IPS-NIHi7 (cell line): ENCODE measurements at regions not wholly inside any gene's neighbourhood (a gene's known extent, or its start where the extent isn't known, plus 50 kb on each side); places are given as distances from the start of the nearest gene placed in this dataset.
"Not testable (repeated sequence)": the region's sequence is repeated elsewhere in the genome, so short reads cannot be mapped to it uniquely, and the experiment has no call there.

Source experiments
- DNase-seq: peaks from one replicate; pipeline ENCODE4 v3.0.0; 2012; ENCODE audit warnings: mixed read lengths; ENCODE audit errors: extremely low spot score

DNA sequence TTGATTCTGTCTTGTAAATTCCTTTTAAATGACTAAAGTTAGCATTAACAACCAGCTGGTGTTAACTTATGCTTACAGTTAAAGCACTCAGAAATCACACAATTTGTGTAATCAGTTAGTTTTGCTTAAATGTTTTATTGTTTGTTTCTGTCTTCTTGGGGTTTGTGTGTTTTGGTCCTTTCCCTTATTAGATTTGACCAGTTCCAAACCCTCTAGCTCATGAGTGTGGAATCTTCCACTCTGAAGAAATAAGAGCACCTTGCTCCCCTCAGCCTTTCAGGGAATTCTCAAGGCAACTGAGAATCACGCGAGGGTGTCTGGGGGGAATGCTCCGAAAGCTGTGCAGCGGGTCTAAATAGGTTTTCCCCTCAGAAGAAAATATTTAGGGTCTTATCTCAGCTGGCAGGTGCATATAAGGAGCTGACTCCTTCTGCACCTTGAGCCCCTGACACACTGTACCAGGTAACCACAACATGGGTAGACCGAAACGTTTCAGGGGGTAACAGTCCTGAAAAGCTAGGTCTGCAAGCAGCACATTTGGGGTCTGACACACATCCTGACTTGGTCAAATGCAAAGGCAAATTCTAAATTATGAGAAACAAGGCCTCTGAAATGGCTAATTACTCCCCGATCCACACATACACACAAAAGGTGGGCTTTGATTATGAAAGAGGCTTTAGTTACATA, 188.1 kb upstream of the ETV3 start:
- DNase-seq, result no peak

DNA sequence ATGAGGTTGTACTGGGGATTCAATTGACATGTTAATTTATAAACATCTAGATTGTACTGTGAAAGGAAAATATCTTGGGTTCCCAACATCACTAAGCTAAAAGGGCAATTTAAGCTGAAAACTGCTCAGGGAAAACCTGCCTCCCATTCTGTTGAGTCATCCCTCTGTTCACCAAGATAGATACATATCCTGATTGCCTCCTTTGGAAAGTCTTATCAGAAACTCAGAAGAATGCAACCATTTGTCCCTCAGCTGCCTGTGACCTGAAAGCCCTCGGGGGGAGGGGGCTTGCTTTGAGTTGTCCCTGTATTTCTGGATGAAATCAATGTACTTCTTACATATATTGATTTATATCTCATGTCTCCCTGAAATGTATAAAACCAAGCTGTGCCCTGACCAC, 187.0 kb upstream of the ETV3 start:
- DNase-seq, result no peak

DNA sequence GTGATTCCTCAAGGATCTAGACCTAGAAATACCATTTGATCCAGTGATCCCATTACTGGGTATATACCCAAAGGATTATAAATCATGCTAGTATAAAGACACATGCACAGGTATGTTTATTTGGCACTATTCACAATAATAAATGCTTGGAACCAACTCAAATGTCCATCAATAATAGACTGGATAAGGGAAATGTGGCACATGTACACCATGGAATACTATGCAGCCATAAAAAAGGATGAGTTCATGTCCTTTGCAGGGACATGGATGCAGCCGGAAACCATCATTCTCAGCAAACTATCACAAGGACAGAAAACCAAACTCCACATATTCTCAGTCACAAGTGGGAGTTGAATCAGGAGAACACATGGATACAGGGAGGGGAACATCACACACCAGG, 183.8 kb upstream of the ETV3 start:
- DNase-seq, result not testable (repeated sequence)

DNA sequence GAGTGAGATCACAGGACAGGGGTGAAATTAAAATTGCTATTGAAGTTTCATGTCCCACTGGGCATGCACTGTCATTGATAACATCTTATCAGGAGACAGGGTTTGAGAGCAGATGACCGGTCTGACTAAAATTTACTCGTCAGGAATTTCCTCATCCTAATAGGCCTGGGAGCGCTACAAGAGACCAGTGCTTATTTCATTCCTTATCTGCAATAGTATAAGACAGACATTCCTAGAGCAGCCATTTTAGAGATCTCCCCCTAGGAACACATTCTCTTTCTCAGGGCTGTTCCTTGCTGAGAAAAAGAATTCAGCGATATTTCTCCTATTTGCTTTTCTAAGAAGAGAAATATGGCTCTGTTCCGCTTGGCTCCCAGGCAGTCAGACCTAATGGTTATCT, 181.4 kb upstream of the ETV3 start:
- no peak for DNase-seq

DNA sequence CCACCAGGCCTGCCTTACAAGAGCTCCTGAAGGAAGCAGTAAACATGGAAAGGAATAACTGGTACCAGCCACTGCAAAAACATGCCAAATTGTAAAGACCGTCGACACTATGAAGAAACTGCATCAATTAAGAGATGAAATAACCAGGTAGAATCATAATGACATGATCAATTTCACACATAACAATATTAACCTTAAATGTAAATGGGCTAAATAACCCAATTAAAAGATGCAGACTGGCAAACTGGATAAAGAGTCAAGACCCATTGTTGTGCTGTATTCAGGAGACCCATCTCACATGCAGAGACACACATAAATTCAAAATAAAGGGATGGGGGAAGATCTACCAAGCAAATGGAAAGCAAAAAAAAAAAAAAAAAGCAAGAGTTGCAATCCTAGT, 179.0 kb upstream of the ETV3 start:
- DNase-seq, result not testable (repeated sequence)

DNA sequence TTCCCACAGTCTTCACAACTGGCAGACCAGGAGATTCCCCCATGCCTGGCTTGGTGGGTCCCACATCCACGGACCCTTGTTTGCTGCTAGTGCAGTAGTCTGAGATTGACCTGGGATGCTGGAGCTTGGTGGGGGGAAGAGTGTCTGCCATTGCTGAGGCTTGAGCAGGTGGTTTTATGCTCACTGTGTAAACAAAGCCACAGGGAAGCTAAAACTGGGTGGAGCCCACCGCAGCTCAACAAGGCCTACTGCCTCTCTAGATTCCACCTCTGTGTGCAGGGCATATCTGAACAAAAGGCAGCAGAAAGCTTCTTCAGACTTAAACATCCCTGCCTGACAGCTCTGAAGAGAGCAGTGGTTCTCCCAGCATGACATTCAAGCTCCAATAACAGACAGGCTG, 177.3 kb upstream of the ETV3 start:
- DNase-seq, result no peak

DNA sequence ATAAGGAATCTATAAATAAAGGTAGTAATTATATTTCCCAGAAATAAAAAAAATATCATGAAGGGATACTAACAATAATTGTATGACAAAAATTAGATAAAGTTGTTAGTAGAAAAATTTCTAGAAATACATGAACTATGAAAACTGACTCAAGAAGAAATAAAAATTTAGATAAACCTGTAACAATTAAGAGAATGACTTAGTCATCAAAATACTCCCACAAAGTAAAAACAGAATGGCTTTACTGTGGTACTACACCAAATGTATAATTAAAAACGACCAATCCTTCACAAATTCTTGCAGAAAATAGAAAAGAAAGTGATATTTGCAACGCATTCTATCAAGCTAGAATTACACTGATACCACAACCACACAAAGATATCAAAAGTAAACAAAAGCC, 176.2 kb upstream of the ETV3 start:
- DNase-seq, result no peak

DNA sequence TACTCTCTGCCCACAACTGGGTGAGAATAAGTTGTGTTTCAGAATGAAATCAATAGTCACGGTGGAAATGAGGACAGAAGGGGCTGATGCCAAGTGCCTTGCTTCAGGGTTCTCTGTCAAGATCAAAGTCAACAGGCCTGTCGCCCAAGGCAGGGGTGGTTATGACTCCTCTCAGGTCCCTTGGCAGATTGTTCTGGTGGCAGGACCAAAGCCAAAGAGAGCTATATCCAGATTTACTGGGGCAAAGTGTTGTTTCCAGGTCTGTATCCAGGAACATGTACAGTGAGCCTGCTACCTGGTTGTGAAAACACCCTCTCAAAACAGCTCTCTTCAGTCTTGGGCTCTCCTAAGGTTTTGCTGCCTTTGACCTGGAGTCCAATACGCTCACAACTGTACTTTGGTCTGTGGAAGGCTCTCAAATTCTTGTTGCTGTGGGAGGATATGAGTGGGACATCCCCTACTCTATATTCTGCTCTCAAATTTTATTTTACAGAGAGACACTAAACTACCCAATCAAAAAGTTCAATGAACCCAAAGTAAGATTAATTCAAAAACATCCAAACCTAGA, 175.1 kb upstream of the ETV3 start:
- DNase-seq, result no peak

DNA sequence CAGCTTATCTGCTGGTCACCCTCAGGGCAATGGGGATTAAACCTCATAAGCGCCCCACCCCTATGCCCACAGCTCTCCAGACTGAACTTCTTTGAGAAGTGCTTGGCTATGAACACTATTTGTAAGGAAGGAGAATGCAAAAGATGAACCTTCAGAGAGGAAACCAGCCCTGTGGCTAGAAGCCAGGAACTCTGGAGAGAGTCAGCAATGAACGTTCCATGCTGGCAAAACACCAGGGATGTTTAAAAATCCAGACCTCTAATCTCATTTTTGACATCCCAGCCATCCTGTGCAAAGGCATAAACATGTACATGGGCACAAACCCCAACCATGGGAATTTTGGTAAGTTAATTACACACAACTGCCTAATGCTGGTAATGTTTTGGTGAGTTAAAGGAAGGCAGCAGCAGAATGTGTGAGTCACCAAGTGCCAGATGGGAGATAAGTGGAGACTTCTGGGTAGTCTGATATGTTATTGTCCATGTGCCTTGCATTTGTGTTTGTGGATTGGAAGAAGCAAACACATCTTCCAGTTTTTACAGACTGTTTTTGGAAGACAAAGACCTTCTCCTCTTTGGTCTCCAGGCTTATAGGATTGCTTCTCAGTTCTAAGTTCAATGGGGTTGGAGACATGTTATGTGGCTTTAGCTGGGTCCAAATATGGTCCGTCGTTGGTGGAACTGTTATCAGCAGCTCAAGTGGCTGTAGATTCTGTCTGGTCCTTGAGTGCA, 174.1 kb upstream of the ETV3 start:
- no peak for DNase-seq

DNA sequence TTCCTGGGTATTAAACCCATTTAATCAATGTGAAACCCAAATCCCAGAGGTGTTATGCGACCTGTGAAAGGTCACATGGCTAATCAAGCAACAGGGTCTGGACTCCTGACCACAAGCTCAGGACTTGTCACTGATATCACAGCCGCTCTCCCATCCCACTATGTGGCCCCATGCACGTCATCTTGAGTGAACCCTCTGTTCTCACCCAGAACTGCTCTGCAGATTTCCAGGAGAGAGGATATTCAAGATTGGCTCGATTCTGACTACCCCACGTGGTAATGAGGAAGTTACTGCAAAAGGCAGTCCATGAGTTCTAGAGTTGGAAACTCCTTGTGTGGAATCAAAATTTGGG, 173.5 kb upstream of the ETV3 start:
- DNase-seq, result no peak

DNA sequence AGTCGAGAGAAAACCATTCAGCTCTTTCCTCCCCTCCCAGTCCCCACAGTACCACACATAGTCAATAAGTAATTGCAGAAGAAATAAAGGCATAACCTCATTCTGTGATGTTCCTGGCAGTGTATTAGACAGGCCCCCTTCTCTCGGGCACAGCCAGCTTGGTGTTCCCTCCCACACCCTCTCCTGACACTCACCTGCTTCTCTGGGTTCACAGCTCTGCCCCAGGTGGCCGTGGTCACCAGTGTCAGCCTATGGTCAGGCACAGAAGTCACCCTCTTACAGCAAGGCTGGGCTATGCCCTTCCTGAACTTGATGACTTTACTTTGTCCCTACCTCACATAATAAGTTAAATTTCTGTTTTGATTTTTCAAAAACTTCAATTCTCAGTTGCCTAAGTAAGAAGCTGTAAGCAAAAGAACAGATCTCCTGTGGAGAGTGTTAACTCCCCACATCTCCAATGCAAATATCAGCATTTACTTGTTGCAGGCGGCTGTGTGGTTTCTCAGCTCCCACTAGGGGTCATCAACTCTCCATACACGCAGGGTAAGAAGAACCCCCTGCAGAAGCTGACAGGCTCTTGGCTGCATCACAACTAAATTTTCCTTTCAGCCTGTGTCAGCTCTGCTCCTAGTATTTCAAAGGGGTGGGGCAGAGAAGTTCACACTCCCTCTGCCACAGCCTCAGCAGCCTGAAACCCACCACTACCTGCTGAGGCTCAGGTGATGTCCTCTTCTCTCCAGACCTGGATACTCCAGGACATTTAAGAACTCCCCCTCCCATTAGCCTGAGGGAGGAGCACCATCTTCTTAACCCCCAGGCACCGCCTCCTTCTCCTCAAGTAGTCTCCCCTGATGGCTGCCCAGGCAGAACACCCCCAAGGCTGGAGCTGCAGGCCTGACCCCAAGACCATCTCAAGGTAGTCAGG, 172.9 kb upstream of the ETV3 start:
- DNase-seq, result peak; percentile 80

DNA sequence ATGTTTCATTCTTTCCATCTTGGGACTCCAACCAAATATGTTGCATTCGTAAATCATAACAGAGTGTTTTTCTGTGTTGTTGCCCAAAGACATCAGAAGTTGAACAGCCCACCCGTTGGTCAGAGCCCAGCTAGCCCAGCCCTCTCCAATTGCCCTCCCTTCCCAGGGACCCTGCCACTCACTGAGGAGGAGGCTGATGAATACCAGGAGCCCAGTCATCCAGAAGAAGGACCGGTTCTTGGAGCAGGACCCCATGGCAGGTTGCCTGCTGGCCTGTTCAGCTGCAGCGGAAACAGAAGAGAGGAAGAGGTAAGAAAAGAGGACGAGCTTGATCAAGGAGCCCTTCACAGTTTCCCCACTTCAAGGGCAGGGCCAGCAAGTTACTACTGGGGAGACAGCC, 172.2 kb upstream of the ETV3 start:
- DNase-seq, result no peak

DNA sequence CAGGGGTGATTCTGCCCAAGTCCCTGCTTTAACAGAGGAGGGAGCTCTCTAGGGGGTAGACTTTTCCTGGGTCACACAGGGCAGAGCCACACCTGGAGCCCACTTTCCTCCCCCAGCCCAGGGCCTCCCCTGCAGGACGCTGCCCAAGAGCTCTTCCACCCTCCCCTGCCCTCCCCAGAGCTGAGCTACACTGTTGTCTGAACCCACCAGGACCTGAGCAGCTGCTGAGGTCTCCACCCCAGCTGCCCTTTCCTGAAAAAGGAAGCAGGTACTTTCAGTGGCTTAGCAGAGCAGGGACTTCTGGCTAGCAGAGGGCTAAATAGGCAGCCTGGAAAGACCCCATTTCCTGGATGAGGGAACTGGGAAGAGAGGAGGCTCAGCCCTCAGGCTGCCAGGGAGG, 169.3 kb upstream of the ETV3 start:
- DNase-seq, result peak; percentile 9

DNA sequence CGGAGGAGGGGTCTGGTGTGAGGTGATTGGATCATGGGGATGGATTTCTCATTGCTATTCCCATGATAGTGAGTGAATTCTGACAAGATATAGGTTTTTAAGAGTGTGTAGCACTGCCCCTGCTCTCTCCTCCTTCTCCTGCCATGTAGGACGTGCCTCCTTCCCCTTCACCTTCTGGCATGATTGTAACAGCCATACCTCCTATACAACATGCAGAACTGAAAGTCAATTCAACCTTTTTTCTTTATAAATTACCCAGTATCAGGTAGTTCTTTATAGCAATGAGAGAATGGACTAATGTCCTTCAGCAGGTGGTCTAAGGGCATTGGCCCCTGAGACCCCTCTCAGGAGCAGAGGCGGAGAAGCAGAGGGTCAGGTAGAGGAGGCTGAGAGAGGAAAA, 168.7 kb upstream of the ETV3 start:
- DNase-seq, result no peak

DNA sequence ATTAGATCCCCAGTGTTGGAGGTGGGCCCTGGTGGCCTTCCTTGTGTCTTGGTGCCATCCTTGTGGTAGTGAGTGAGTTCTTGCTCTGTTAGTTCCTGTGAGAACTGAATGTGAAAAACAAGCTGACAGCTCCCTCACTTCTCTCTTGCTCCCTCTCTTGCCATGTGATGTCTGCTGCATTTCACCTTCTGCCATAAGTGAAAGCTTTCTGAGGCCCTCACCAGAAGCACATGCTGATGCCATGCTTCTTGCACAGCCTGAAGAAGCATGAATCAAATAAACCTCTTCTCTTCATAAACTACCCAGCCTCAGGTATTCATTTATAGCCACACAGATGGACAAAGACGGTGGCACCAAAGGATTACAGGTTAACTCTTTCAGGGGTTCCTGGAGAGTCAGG, 166.1 kb upstream of the ETV3 start:
- no peak for DNase-seq

DNA sequence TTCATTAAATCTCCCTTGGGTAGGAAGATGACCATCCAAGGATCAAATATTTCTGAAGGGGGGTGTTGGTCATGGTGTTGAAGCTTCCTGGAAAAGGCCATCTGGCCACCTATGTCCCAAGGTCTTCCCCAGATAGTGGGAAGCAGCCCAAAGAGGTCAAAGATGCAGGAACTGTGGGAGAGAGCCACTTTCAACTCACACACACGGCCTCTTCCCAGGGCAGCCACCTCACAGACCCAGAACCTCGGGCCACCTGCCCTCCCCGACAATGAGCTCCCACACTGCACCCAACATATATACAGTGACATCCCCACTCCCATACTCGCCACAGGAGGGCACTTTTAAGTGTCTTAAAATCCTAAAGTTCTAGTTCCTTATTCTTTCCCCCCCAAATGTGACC, 164.5 kb upstream of the ETV3 start:
- no peak for DNase-seq

DNA sequence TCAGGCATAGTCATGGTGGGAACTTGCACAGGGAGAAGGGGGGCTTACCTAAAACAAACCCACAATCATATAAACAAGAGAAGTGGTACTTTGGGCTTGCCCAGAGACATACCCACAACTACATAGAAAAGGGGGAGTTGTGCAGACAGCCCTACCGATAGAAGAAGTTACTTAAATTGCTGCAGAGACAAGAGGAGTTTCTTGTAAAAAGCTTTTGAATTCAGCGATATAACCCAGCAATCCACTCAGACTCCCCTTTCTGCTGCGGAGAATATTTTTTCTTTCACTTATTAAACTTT, 164.0 kb upstream of the ETV3 start:
- no peak for DNase-seq

DNA sequence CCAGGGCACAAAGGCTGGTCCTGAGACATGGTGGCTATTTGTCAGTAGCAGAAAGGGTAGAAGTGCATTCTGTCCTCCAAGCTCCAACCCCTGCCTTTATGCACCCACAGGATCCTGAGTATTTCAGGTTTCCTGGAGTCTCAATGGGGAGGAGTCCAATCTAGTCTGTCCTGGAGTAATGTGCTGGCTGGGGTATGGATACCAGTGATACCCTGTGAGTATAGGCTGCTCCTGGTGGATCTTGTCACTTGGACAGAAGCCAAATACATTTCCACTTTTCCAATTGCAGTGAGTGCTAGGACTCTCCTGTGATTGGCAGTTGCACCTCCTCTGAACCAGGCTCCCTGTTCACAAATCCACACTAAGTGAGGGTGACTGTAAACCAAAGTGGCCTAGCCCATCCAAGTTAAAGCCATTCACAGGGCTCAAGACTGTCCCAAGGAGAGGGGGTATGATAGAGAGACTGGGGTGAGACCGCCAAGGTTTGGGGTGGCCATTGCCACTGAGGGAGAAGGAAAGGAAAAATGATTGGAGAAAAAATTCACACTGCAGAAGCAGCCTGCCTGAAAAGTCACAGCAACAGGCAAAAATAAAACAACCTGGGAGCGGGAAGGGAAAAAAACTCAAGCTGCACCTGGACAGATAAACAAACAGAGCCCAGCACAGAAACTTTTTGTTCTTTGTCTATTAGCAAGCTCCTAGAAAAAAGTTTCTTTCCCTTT, 163.4 kb upstream of the ETV3 start:
- DNase-seq, result no peak

DNA sequence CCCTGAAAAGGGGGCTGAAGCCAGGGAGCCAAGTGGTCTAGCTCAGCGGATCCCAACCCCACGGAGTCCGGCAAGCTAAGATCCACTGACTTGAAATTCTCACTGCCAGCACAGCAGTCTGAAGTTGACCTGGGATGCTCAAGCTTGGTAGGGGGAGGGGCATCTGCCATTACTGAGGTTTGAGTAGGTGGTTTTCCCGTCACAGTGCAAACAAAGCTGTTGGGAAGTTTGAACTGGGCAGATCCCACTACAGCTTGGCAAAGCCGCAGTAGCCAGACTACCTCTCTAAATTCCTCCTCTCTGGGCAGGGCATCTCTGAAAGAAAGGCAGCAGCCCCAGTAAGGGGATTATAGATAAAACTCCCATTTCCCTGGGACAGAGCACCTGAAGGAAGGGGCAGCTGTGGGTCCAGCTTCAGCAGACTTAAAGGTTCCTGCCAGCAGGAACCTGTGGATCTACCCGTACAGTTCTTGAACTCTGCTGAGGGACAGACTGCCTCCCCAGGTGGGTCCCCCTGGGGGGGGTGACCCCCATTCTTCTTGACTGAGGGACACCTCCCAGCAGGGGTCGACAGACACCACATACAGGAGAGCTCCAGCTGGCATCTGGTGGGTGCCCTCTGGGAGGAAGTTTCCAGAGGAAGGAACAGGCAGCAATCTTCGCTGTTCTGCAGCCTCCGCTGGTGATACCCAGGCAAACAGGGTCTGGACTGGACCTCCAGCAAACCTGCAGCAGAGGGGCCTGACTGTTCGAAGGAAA, 156.4 kb upstream of the ETV3 start:
- not testable (repeated sequence) for DNase-seq

DNA sequence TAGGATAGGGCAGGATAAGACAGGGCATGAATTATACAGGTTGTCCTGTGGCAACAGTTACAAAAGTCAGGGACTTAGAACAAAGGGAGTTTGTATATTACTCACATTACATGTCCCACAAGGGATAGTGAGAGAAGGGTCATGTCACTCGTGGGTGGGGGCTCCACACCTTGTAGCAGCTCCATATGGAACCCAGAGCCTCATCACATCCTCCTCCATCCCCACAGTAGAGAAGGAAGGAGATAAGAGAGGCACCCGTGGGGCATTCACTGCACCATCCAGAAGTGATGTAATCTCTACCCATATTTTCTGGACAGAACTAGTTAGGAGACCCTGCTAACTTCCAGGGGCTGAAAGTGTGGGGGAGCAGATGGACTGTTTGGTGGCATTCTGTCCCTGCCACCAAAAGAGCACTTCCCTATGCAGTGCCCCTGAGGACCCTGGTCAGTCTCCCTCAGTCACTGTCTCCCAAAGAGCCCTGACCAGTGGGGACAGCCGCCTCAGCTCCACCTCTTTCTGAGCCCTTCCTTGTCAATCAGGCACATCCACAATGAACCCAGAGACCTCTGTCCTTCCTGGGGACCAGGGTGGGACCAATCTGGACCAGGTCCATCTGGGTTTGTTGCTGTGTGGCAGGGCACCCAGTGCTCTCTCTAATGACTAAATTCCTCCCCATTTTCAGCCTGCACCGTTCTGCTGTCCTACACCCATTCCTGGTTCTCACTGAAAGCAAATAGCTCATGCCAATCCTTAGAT, 154.8 kb upstream of the ETV3 start:
- DNase-seq, result no peak
